WTC11 (cell line): ENCODE measurements at regions not wholly inside any gene's neighbourhood (a gene's known extent, or its start where the extent isn't known, plus 50 kb on each side); places are given as distances from the start of the nearest gene placed in this dataset.
A peak's percentile ranks its signal among the peaks of the same experiment; 100 is the strongest.

Source experiments
- ATAC-seq: fragments of 200-7000 bp; cut with Tn5 transposase; 2 replicates; pipeline ENCODE4 v1.10.0; 2021; ENCODE audit warnings: mild to moderate bottlenecking, moderate library complexity
- CTCF ChIA-PET: fragments of 300-600 bp; sonication (Branson Sonifier 250); formaldehyde crosslinking; loops from one replicate; lab custom pipeline; 2021; ENCODE audit warnings: antibody characterized with exemption; lab: Charles Lee
- POLR2A ChIA-PET: fragments of 350-600 bp; sonication (Branson Sonifier 250); formaldehyde crosslinking; loops from one replicate; lab custom pipeline; 2021; ENCODE audit warnings: antibody characterized with exemption; lab: Charles Lee
- DNase-seq: peaks from one replicate; pipeline ENCODE4 v3.0.0; 2021; ENCODE audit warnings: low spot score
- H3K27ac Mint-ChIP-seq: 2 replicates; pipeline ENCODE4 v1.8.0; 2021; ENCODE audit warnings: mixed read lengths
- H3K27me3 Mint-ChIP-seq: 2 replicates; pipeline ENCODE4 v1.8.0; 2021; ENCODE audit warnings: low read depth, mild to moderate bottlenecking, moderate library complexity, mixed read lengths
- H3K36me3 Mint-ChIP-seq: 2 replicates; pipeline ENCODE4 v1.8.0; 2021; ENCODE audit warnings: mixed read lengths
- H3K4me1 Mint-ChIP-seq: 2 replicates; pipeline ENCODE4 v1.8.0; 2022; ENCODE audit warnings: mixed read lengths
- H3K4me3 Mint-ChIP-seq: 2 replicates; pipeline ENCODE4 v1.8.0; 2021; ENCODE audit warnings: mild to moderate bottlenecking, moderate library complexity, mixed read lengths
- H3K9me3 Mint-ChIP-seq: 2 replicates; pipeline ENCODE4 v1.8.0; 2021; ENCODE audit warnings: mixed read lengths
- CREB1 ChIP-seq: sonication (generic); formaldehyde crosslinking; IDR thresholded peaks from 2 replicates; pipeline ENCODE4 v1.8.0; 2023; ENCODE audit warnings: mild to moderate bottlenecking, missing genetic modification reagents
- FOXP1 ChIP-seq: sonication (generic); formaldehyde crosslinking; IDR thresholded peaks from 2 replicates; pipeline ENCODE4 v1.8.0; 2022; ENCODE audit warnings: missing genetic modification reagents, mild to moderate bottlenecking, moderate library complexity, borderline replicate concordance
- JAZF1 ChIP-seq: fragments of 250-450 bp; sonication (Bioruptor Pico); IDR thresholded peaks from 2 replicates; pipeline ENCODE4 v1.9.0; 2021; ENCODE audit warnings: moderate library complexity, mild to moderate bottlenecking, inconsistent platforms
- KAT7 ChIP-seq: sonication (generic); formaldehyde crosslinking; IDR thresholded peaks from 2 replicates; pipeline ENCODE4 v1.8.1; 2023; ENCODE audit warnings: missing genetic modification reagents, mild to moderate bottlenecking, borderline replicate concordance
- MXD4 ChIP-seq: fragments of 250-450 bp; sonication (Bioruptor Pico); IDR thresholded peaks from 2 replicates; pipeline ENCODE4 v1.8.0; 2021; ENCODE audit warnings: mild to moderate bottlenecking, moderate library complexity, borderline replicate concordance
- NFATC4 ChIP-seq: fragments of 250-450 bp; sonication (Bioruptor Pico); IDR thresholded peaks from 2 replicates; pipeline ENCODE4 v1.9.0; 2021; ENCODE audit warnings: mild to moderate bottlenecking
- NFYB ChIP-seq: sonication (generic); formaldehyde crosslinking; conservative IDR thresholded peaks from 2 replicates; pipeline ENCODE4 v1.8.0; 2022; ENCODE audit warnings: low read depth, missing genetic modification reagents
- NR3C1 ChIP-seq: sonication (generic); formaldehyde crosslinking; conservative IDR thresholded peaks from 2 replicates; pipeline ENCODE4 v1.8.1; 2023; ENCODE audit warnings: low read depth, mild to moderate bottlenecking, missing genetic modification reagents
- PRRX2 ChIP-seq: fragments of 250-450 bp; sonication (Bioruptor Pico); IDR thresholded peaks from 2 replicates; pipeline ENCODE4 v1.8.0; 2021; ENCODE audit warnings: mild to moderate bottlenecking
- SP1 ChIP-seq: sonication (generic); formaldehyde crosslinking; conservative IDR thresholded peaks from 2 replicates; pipeline ENCODE4 v1.8.1; 2022; ENCODE audit warnings: missing genetic modification reagents
- TEAD4 ChIP-seq: sonication (generic); formaldehyde crosslinking; IDR thresholded peaks from 2 replicates; pipeline ENCODE4 v1.8.0; 2022; ENCODE audit warnings: mild to moderate bottlenecking, missing genetic modification reagents
- ZNF416 ChIP-seq: fragments of 250-450 bp; sonication (Bioruptor Pico); IDR thresholded peaks from 2 replicates; pipeline ENCODE4 v1.9.0; 2021; ENCODE audit warnings: mild to moderate bottlenecking, inconsistent platforms
- TF ChIP-seq, protein P1 (sequence below): fragments of 250-450 bp; sonication (Bioruptor Pico); IDR thresholded peaks from 2 replicates; pipeline ENCODE4 v1.8.0; 2021; ENCODE audit warnings: mild to moderate bottlenecking
- TF ChIP-seq, protein P2 (sequence below): sonication (generic); formaldehyde crosslinking; IDR thresholded peaks from 2 replicates; pipeline ENCODE4 v1.8.1; 2022; ENCODE audit warnings: low read depth, mild to moderate bottlenecking, moderate library complexity, missing genetic modification reagents, borderline replicate concordance
- TF ChIP-seq, protein P3 (sequence below): fragments of 250-450 bp; sonication (Bioruptor Pico); IDR thresholded peaks from 2 replicates; pipeline ENCODE4 v1.9.0; 2021; ENCODE audit warnings: moderate library complexity, mild to moderate bottlenecking, inconsistent platforms, borderline replicate concordance
- TF ChIP-seq, protein P4 (sequence below): sonication (generic); formaldehyde crosslinking; IDR thresholded peaks from 2 replicates; pipeline ENCODE4 v1.8.1; 2022; ENCODE audit warnings: mild to moderate bottlenecking, missing genetic modification reagents, moderate library complexity, borderline replicate concordance
- TF ChIP-seq, protein P5 (sequence below): sonication (generic); formaldehyde crosslinking; IDR thresholded peaks from 2 replicates; pipeline ENCODE4 v1.8.1; 2023; ENCODE audit warnings: mild to moderate bottlenecking, missing genetic modification reagents, moderate library complexity
- TF ChIP-seq, protein P6 (sequence below): fragments of 250-450 bp; sonication (Bioruptor Pico); IDR thresholded peaks from 2 replicates; pipeline ENCODE4 v2.1.2; 2022; ENCODE audit warnings: mild to moderate bottlenecking, moderate library complexity
- TF ChIP-seq, protein P7 (sequence below): fragments of 250-450 bp; sonication (Bioruptor Pico); conservative IDR thresholded peaks from 2 replicates; pipeline ENCODE4 v1.9.0; 2021; ENCODE audit warnings: mild to moderate bottlenecking

DNA sequence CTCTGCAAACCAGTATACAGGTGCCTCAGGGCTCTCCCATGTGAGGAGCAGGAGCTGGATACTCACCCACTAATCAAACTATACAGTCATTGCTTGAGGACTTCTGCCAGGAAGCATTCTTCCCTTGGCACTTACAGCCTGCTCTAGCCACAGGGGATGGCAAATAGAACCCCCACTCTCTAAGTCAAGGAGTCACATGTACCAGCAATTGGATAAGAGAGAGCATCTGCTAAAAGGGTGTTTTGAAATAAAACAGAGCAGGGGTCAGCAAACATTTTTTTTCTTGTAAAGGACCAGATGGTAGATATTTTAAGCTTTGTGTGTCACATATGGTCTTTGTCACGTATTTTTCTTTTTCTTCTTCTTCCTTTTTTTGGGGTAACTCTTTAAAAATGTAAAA is 865.2 kb upstream of the GHITM start:
- Mint-ChIP-seq H3K9me3 (no peaks in the 10 kb centered on the region), H3K4me3 (no peak overlapping the region), H3K27ac (no peak overlapping the region), H3K27me3 (no peaks in the 10 kb centered on the region), H3K4me1 (peaks cover 6% of the 10 kb centered on the region; the same call in 1 of the 2 replicates), H3K36me3 (no peaks in the 10 kb centered on the region)
- ATAC-seq (peak; percentile 32; the same call in 1 of the 2 replicates), DNase-seq (no peak)
- POLR2A ChIA-PET = no interaction called here
- TF ChIP-seq JAZF1 (CRISPR knock-in tag) (no peak), NFATC4 (CRISPR knock-in tag) (no peak)
- TF ChIP-seq, protein P1, sequence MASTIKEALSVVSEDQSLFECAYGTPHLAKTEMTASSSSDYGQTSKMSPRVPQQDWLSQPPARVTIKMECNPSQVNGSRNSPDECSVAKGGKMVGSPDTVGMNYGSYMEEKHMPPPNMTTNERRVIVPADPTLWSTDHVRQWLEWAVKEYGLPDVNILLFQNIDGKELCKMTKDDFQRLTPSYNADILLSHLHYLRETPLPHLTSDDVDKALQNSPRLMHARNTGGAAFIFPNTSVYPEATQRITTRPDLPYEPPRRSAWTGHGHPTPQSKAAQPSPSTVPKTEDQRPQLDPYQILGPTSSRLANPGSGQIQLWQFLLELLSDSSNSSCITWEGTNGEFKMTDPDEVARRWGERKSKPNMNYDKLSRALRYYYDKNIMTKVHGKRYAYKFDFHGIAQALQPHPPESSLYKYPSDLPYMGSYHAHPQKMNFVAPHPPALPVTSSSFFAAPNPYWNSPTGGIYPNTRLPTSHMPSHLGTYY (CRISPR knock-in tag) = no peak
- TF ChIP-seq, protein P2, sequence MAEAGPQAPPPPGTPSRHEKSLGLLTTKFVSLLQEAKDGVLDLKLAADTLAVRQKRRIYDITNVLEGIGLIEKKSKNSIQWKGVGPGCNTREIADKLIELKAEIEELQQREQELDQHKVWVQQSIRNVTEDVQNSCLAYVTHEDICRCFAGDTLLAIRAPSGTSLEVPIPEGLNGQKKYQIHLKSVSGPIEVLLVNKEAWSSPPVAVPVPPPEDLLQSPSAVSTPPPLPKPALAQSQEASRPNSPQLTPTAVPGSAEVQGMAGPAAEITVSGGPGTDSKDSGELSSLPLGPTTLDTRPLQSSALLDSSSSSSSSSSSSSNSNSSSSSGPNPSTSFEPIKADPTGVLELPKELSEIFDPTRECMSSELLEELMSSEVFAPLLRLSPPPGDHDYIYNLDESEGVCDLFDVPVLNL = no peak
- CTCF ChIA-PET = no interaction called here

DNA sequence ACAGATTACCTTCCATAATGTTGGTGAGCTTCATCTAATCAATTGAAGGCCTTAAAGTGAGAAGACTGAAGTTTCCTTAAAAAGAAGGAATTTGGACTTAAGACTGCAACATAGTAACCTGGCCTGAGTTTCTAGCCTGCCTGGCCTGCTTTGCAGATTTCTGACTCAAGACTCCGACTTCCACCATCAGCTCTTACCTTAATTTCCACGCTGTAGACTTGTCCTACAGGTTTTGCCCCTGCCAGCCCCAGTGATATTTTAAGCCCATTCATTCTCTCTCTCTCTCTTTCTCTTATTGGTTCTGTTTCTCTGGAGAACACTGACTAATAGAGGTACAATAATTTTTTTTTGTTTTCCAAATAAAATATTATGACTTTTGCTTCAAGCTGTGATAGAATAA is 862.3 kb upstream of the GHITM start:
- no peak overlapping the region for H3K4me3 Mint-ChIP-seq

DNA sequence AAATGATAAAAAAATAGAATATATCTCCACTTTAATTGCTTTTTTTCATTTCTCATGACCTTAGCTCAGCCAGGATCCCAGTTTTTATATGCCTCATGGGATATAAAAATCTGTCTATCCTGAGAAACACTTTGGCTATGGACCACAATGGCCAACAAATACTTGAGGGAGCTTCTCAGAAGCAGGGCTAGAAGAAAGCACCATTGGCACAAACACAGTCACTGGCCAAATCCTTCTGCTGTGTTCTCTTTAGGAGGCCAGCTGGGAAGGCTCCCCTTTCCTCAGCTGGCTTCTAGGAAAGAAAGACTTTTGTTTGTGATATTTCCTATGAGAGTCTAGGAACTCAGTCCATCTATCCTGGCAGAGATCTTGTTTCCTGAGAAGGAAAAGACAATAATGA is 856.2 kb upstream of the GHITM start:
- peaks cover 22% of the 10 kb centered on the region for H3K9me3 Mint-ChIP-seq
- TF ChIP-seq JAZF1 (CRISPR knock-in tag) (no peak), CREB1 (CRISPR knock-in tag) (no peak), MXD4 (CRISPR knock-in tag) (no peak), TEAD4 (CRISPR knock-in tag) (no peak), NFYB (CRISPR knock-in tag) (no peak)
- TF ChIP-seq, protein P3, sequence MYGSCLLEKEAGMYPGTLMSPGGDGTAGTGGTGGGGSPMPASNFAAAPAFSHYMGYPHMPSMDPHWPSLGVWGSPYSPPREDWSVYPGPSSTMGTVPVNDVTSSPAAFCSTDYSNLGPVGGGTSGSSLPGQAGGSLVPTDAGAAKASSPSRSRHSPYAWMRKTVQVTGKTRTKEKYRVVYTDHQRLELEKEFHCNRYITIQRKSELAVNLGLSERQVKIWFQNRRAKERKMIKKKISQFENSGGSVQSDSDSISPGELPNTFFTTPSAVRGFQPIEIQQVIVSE (CRISPR knock-in tag) = no peak
- TF ChIP-seq, all 79 proteins: peak for 0
- H3K36me3 Mint-ChIP-seq = peaks cover 6% of the 10 kb centered on the region; the same call in 1 of the 2 replicates
- ChIA-PET CTCF (no interaction called here), POLR2A (no interaction called here)
- no peaks in the 10 kb centered on the region for H3K4me1 Mint-ChIP-seq
- H3K27me3 Mint-ChIP-seq = no peaks in the 10 kb centered on the region
- no peak overlapping the region for H3K27ac Mint-ChIP-seq
- no peak for ATAC-seq
- no peak overlapping the region for H3K4me3 Mint-ChIP-seq
- DNase-seq = no peak

More for the DNA sequence above, 862.3 kb upstream of the GHITM start:
- Mint-ChIP-seq H3K27me3 (no peaks in the 10 kb centered on the region), H3K4me1 (peaks cover 6% of the 10 kb centered on the region; the same call in 1 of the 2 replicates), H3K9me3 (no peaks in the 10 kb centered on the region), H3K36me3 (no peaks in the 10 kb centered on the region), H3K27ac (no peak overlapping the region)
- CTCF ChIA-PET = no interaction called here
- TF ChIP-seq PRRX2 (no peak), SP1 (no peak), NR3C1 (CRISPR knock-in tag) (no peak), ZNF416 (CRISPR knock-in tag) (no peak), FOXP1 (CRISPR knock-in tag) (no peak), KAT7 (CRISPR knock-in tag) (no peak)
- TF ChIP-seq, protein P4, sequence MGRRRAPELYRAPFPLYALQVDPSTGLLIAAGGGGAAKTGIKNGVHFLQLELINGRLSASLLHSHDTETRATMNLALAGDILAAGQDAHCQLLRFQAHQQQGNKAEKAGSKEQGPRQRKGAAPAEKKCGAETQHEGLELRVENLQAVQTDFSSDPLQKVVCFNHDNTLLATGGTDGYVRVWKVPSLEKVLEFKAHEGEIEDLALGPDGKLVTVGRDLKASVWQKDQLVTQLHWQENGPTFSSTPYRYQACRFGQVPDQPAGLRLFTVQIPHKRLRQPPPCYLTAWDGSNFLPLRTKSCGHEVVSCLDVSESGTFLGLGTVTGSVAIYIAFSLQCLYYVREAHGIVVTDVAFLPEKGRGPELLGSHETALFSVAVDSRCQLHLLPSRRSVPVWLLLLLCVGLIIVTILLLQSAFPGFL (CRISPR knock-in tag) = no peak
- TF ChIP-seq, protein P5, sequence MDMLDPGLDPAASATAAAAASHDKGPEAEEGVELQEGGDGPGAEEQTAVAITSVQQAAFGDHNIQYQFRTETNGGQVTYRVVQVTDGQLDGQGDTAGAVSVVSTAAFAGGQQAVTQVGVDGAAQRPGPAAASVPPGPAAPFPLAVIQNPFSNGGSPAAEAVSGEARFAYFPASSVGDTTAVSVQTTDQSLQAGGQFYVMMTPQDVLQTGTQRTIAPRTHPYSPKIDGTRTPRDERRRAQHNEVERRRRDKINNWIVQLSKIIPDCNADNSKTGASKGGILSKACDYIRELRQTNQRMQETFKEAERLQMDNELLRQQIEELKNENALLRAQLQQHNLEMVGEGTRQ = no peak
- TF ChIP-seq, protein P6, sequence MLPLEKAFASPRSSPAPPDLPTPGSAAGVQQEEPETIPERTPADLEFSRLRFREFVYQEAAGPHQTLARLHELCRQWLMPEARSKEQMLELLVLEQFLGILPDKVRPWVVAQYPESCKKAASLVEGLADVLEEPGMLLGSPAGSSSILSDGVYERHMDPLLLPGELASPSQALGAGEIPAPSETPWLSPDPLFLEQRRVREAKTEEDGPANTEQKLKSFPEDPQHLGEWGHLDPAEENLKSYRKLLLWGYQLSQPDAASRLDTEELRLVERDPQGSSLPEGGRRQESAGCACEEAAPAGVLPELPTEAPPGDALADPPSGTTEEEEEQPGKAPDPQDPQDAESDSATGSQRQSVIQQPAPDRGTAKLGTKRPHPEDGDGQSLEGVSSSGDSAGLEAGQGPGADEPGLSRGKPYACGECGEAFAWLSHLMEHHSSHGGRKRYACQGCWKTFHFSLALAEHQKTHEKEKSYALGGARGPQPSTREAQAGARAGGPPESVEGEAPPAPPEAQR (CRISPR knock-in tag) = no peak
- TF ChIP-seq, protein P7, sequence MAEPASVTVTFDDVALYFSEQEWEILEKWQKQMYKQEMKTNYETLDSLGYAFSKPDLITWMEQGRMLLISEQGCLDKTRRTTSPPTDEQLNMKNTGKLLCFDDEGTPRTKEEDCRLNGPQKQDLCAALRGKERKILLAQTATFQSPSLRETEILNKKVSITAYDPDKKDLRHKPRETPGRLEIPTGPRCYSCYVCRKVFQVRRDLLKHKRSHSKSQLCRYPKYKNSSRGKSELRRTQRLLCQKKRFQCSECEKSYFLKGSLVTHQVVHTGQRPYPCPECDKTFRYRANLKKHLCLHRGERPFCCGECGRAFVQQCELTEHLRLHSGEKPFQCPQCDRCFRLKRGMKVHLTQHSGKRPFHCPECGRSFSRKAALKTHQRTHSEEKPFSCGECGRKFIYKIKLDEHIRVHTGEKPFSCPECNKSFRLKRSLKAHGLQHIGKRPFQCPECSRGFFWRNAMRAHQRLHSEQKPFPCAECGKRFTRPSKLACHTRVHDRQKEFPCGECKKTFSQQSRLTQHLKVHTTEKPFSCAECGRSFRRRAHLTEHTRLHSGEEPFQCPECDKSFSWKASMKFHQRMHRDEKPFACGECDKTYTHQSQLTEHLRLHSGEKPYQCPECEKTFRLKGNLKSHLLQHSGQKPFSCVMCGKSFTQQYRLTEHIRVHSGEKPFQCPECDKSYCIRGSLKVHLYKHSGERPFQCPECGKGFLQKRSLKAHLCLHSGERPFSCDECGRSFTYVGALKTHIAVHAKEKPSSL (CRISPR knock-in tag) = no peak
- TF ChIP-seq, all 79 proteins: peak for 0
- ATAC-seq = no peak
- POLR2A ChIA-PET = no interaction called here
- DNase-seq = no peak
